DOHH2 (cell line): ENCODE measurements at regions not wholly inside any gene's neighbourhood (a gene's known extent, or its start where the extent isn't known, plus 50 kb on each side); places are given as distances from the start of the nearest gene placed in this dataset.

Source experiments
- H3F3A ChIP-seq: fragments of 200-600 bp; sonication (generic), shearing (Covaris generic); 2 replicates; pipeline ENCODE4 v1.6.0; 2016; ENCODE audit warnings: antibody characterized with exemption, mild to moderate bottlenecking; ENCODE audit not compliant: control insufficient read depth, insufficient read depth
- H3K27ac ChIP-seq: fragments of 200-600 bp; sonication (generic); 2 replicates; pipeline ENCODE4 v1.5.1; 2014; ENCODE audit warnings: low read depth, mild to moderate bottlenecking, low read length, moderate library complexity
- H3K27me3 ChIP-seq: fragments of 200-600 bp; sonication (generic); 2 replicates; pipeline ENCODE4 v1.6.1; 2014; ENCODE audit warnings: mild to moderate bottlenecking, low read length, mixed read lengths; ENCODE audit not compliant: control insufficient read depth
- H3K36me3 ChIP-seq: fragments of 200-600 bp; sonication (generic); 2 replicates; pipeline ENCODE4 v1.6.1; 2014; ENCODE audit warnings: mild to moderate bottlenecking, low read length, moderate library complexity, mixed read lengths; ENCODE audit not compliant: control insufficient read depth
- H3K4me1 ChIP-seq: fragments of 200-600 bp; sonication (generic); 2 replicates; pipeline ENCODE4 v1.6.1; 2014; ENCODE audit warnings: mild to moderate bottlenecking, low read length, mixed read lengths; ENCODE audit not compliant: control insufficient read depth
- H3K4me2 ChIP-seq: fragments of 200-600 bp; sonication (generic); 2 replicates; pipeline ENCODE4 v1.6.0; 2014; ENCODE audit warnings: mild to moderate bottlenecking, low read length, moderate library complexity
- H3K4me3 ChIP-seq: fragments of 200-600 bp; sonication (generic); 2 replicates; pipeline ENCODE4 v1.5.1; 2014; ENCODE audit warnings: mild to moderate bottlenecking, low read length, mixed read lengths
- H3K79me2 ChIP-seq: fragments of 200-600 bp; sonication (generic); 2 replicates; pipeline ENCODE4 v1.6.1; 2014; ENCODE audit warnings: mild to moderate bottlenecking, low read length, mixed read lengths; ENCODE audit not compliant: control insufficient read depth
- H3K9me2 ChIP-seq: fragments of 200-600 bp; sonication (generic); replicated peaks from 2 replicates; pipeline ENCODE4 v1.6.1; 2014; ENCODE audit warnings: mild to moderate bottlenecking, low read length, mixed read lengths; ENCODE audit not compliant: control insufficient read depth
- H3K9me3 ChIP-seq: fragments of 200-600 bp; sonication (generic); 2 replicates; pipeline ENCODE4 v1.6.1; 2014; ENCODE audit warnings: antibody characterized with exemption, low read length, mixed read lengths; ENCODE audit not compliant: control insufficient read depth, insufficient read depth
- H4K20me1 ChIP-seq: fragments of 200-600 bp; sonication (generic); 2 replicates; pipeline ENCODE4 v1.6.0; 2014; ENCODE audit warnings: low read depth, mild to moderate bottlenecking, antibody characterized with exemption, low read length, moderate library complexity; ENCODE audit not compliant: control insufficient read depth, insufficient read depth
- EZH2phosphoT487 ChIP-seq: fragments of 200-600 bp; sonication (generic); IDR thresholded peaks from 2 replicates; pipeline ENCODE4 v1.6.1; 2017; ENCODE audit warnings: borderline replicate concordance, mild to moderate bottlenecking, antibody characterized with exemption, low read length, moderate library complexity, mixed read lengths
- TF ChIP-seq, protein P1 (sequence below): fragments of 200-600 bp; sonication (generic); IDR thresholded peaks from one replicate; pipeline ENCODE4 v1.5.1; 2014; ENCODE audit warnings: antibody characterized with exemption, mild to moderate bottlenecking, low read depth, low read length; ENCODE audit not compliant: poor library complexity, severe bottlenecking

GRCh38 chr2:239498981-239499634 is 98.3 kb upstream of the HDAC4 start:
- H3K4me3 ChIP-seq: no peak overlapping the region
- no peaks in the 10 kb centered on the region for H3K79me2 ChIP-seq
- H3K27me3 ChIP-seq: no peaks in the 10 kb centered on the region
- no peak for TF ChIP-seq EZH2phosphoT487
- TF ChIP-seq, protein P1, sequence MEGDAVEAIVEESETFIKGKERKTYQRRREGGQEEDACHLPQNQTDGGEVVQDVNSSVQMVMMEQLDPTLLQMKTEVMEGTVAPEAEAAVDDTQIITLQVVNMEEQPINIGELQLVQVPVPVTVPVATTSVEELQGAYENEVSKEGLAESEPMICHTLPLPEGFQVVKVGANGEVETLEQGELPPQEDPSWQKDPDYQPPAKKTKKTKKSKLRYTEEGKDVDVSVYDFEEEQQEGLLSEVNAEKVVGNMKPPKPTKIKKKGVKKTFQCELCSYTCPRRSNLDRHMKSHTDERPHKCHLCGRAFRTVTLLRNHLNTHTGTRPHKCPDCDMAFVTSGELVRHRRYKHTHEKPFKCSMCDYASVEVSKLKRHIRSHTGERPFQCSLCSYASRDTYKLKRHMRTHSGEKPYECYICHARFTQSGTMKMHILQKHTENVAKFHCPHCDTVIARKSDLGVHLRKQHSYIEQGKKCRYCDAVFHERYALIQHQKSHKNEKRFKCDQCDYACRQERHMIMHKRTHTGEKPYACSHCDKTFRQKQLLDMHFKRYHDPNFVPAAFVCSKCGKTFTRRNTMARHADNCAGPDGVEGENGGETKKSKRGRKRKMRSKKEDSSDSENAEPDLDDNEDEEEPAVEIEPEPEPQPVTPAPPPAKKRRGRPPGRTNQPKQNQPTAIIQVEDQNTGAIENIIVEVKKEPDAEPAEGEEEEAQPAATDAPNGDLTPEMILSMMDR: no peak
- H4K20me1 ChIP-seq: no peaks in the 10 kb centered on the region
- peaks cover 9% of the 10 kb centered on the region for H3K9me3 ChIP-seq
- H3K27ac ChIP-seq: no peak overlapping the region
- no peak overlapping the region for H3K4me2 ChIP-seq
- H3F3A ChIP-seq: no peaks in the 10 kb centered on the region
- H3K4me1 ChIP-seq: no peaks in the 10 kb centered on the region
- H3K9me2 ChIP-seq: no peaks in the 10 kb centered on the region
- H3K36me3 ChIP-seq: no peaks in the 10 kb centered on the region

DNA sequence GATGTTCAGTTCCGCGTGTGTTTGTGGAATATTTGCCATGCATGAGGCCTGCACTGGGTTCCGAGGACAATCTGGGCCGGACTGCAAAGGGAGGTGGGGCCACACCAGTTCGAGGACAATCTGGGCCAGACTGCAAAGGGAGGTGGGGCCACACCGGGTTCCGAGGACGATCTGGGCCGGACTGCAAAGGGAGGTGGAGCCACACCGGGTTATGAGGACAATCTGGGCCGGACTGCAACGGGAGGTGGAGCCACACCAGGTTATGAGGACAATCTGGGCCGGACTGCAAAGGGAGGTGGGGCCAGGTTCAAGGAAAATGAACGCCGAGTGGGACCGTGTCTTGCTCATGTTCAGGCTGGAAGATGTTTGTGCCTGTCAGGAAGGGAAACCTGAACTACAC is 97.8 kb upstream of the HDAC4 start:
- Histone ChIP-seq H3K4me3 (no peak overlapping the region), H3K9me2 (no peaks in the 10 kb centered on the region), H3K36me3 (no peaks in the 10 kb centered on the region), H3K9me3 (peaks cover 9% of the 10 kb centered on the region), H3K4me2 (no peak overlapping the region), H3K79me2 (no peaks in the 10 kb centered on the region), H3K4me1 (no peaks in the 10 kb centered on the region), H3K27ac (no peak overlapping the region), H3F3A (no peaks in the 10 kb centered on the region), H4K20me1 (no peaks in the 10 kb centered on the region), H3K27me3 (no peaks in the 10 kb centered on the region)
- TF ChIP-seq, protein P1: no peak
- no peak for TF ChIP-seq EZH2phosphoT487

GRCh38 chr2:239496700-239497099 is 95.9 kb upstream of the HDAC4 start:
- H3K9me3 ChIP-seq: peaks cover 9% of the 10 kb centered on the region
- H3K36me3 ChIP-seq: no peaks in the 10 kb centered on the region
- H3F3A ChIP-seq: no peaks in the 10 kb centered on the region
- H3K4me2 ChIP-seq: no peak overlapping the region
- no peak for TF ChIP-seq EZH2phosphoT487
- TF ChIP-seq, protein P1: no peak
- H3K79me2 ChIP-seq: no peaks in the 10 kb centered on the region
- no peak overlapping the region for H3K27ac ChIP-seq
- no peak overlapping the region for H3K4me3 ChIP-seq
- H3K27me3 ChIP-seq: no peaks in the 10 kb centered on the region
- H3K9me2 ChIP-seq: no peaks in the 10 kb centered on the region
- no peaks in the 10 kb centered on the region for H4K20me1 ChIP-seq
- no peaks in the 10 kb centered on the region for H3K4me1 ChIP-seq
